Ovary (tissue), 3 donors: ENCODE measurements at regions not wholly inside any gene's neighbourhood (a gene's known extent, or its start where the extent isn't known, plus 50 kb on each side); places are given as distances from the start of the nearest gene placed in this dataset.

Experiments used
- CTCF ChIP-seq, 3 donors: fragments of 450-650 bp in 2 of 3; fragments of 200-600 bp in 1 of 3; IDR thresholded peaks; one replicate each; pipeline versions ENCODE4 v1.5.1 to v1.8.0; 2016 to 2022; ENCODE audit warnings: antibody characterized with exemption in 3 of 3, mild to moderate bottlenecking in 1 of 3
- EP300 ChIP-seq: sonication (generic); formaldehyde crosslinking; IDR thresholded peaks from one replicate; pipeline ENCODE4 v1.6.1; 2017; ENCODE audit warnings: antibody characterized with exemption
- donor health status: DM: no; HTN: no; CAD: no.

- no peak for TF ChIP-seq CTCF (IDR thresholded peaks at IDR 0.05)
- no peak for TF ChIP-seq EP300
Observed at GRCh38 chr4:27474691-27475090, 614.0 kb downstream of the STIM2 start.
